ENCODE measurements at regions not wholly inside any gene's neighbourhood (a gene's known extent, or its start where the extent isn't known, plus 50 kb on each side); places are given as distances from the start of the nearest gene placed in this dataset.

DNA sequence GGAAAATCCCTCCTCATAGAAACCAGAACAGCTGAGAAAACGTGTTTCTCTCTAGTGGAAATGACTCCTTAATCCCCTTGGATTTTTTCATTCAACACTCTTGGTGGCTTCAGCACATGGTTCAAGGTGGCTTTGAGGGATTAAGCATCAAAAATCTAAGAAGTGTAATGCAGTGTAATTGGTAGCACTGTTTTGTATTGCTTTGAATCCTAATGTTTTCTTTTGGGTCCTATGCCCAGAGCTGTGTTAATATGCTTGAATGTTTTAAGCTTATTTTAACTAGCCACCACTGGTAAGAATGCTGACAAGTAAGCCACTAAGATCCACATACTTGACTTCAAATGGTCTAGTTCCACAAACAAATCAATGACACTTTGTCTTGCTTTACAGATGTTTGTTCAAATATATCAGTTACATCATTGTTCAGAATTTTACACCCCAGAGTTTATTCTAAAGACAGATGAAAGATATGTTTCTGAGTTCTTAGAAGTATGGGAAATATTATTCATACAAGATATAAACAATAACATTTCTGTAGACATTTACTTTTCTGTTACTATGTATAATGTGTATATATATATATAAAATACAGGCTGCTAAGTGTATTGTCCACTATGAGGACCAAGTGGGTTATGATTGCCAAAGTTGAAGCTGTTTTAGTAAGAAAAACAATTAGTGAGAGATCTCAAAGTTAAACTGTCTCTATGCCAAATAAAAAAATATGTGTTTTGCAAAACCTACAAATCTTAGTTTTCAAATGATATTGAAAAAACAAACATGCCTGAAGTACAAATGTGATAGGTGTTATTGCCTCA, 220.8 kb downstream of the OGFRL1 start:
- ATAC-seq: no peak
- TF ChIP-seq BACH2 (CRISPR knock-in tag; IDR thresholded peaks at IDR 0.05; ENCODE audit: borderline replicate concordance) (no peak), CREB5 (CRISPR knock-in tag; IDR thresholded peaks at IDR 0.05; ENCODE audit: low read depth) (no peak), ZFP30 (CRISPR knock-in tag; IDR thresholded peaks at IDR 0.05) (no peak), ISL1 (CRISPR knock-in tag; IDR thresholded peaks at IDR 0.05) (no peak), CSRNP3 (CRISPR knock-in tag; IDR thresholded peaks at IDR 0.05) (no peak), ZNF8 (CRISPR knock-in tag; IDR thresholded peaks at IDR 0.05) (no peak), ZFP3 (CRISPR knock-in tag; IDR thresholded peaks at IDR 0.05) (no peak), ESRRG (CRISPR knock-in tag; IDR thresholded peaks at IDR 0.05) (no peak), TCF4 (CRISPR knock-in tag; IDR thresholded peaks at IDR 0.05; ENCODE audit: borderline replicate concordance) (no peak), SNAI2 (CRISPR knock-in tag; IDR thresholded peaks at IDR 0.05) (no peak), ARNTL (CRISPR knock-in tag; IDR thresholded peaks at IDR 0.05; ENCODE audit: borderline replicate concordance, low read depth) (no peak), GLIS3 (CRISPR knock-in tag; IDR thresholded peaks at IDR 0.05) (no peak), TOX (CRISPR knock-in tag; IDR thresholded peaks at IDR 0.05; ENCODE audit: borderline replicate concordance) (no peak)
- TF ChIP-seq, protein P1, sequence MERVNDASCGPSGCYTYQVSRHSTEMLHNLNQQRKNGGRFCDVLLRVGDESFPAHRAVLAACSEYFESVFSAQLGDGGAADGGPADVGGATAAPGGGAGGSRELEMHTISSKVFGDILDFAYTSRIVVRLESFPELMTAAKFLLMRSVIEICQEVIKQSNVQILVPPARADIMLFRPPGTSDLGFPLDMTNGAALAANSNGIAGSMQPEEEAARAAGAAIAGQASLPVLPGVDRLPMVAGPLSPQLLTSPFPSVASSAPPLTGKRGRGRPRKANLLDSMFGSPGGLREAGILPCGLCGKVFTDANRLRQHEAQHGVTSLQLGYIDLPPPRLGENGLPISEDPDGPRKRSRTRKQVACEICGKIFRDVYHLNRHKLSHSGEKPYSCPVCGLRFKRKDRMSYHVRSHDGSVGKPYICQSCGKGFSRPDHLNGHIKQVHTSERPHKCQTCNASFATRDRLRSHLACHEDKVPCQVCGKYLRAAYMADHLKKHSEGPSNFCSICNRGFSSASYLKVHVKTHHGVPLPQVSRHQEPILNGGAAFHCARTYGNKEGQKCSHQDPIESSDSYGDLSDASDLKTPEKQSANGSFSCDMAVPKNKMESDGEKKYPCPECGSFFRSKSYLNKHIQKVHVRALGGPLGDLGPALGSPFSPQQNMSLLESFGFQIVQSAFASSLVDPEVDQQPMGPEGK (CRISPR knock-in tag; IDR thresholded peaks at IDR 0.05; ENCODE audit: borderline replicate concordance): no peak

GRCh38 chr6:71510057-71510713, 221.6 kb downstream of the OGFRL1 start:
- TF ChIP-seq ARNTL (CRISPR knock-in tag; IDR thresholded peaks at IDR 0.05; ENCODE audit: borderline replicate concordance, low read depth) (no peak), ZNF70 (CRISPR knock-in tag; IDR thresholded peaks at IDR 0.05) (no peak), TCF4 (CRISPR knock-in tag; IDR thresholded peaks at IDR 0.05; ENCODE audit: borderline replicate concordance) (no peak), ZNF8 (CRISPR knock-in tag; IDR thresholded peaks at IDR 0.05) (no peak), SNAI2 (CRISPR knock-in tag; IDR thresholded peaks at IDR 0.05) (no peak), ISL1 (CRISPR knock-in tag; IDR thresholded peaks at IDR 0.05) (no peak), ZC3H10 (CRISPR knock-in tag; IDR thresholded peaks at IDR 0.05) (no peak), GLIS3 (CRISPR knock-in tag; IDR thresholded peaks at IDR 0.05) (no peak), PPARA (CRISPR knock-in tag; IDR thresholded peaks at IDR 0.05; ENCODE audit: borderline replicate concordance) (no peak), CSDC2 (CRISPR knock-in tag; IDR thresholded peaks at IDR 0.05) (no peak), TOX (CRISPR knock-in tag; IDR thresholded peaks at IDR 0.05; ENCODE audit: borderline replicate concordance) (no peak), BACH2 (CRISPR knock-in tag; IDR thresholded peaks at IDR 0.05; ENCODE audit: borderline replicate concordance) (no peak), ESRRG (CRISPR knock-in tag; IDR thresholded peaks at IDR 0.05) (no peak), RARB (CRISPR knock-in tag; IDR thresholded peaks at IDR 0.05) (no peak), CSRNP3 (CRISPR knock-in tag; IDR thresholded peaks at IDR 0.05) (no peak), ZFP3 (CRISPR knock-in tag; IDR thresholded peaks at IDR 0.05) (no peak)
- peak; percentile 93 for ATAC-seq

- ATAC-seq: no peak
- TF ChIP-seq ZNF565 (CRISPR knock-in tag; conservative IDR thresholded peaks at IDR 0.05; ENCODE audit: low read depth): no peak
- no peak for TF ChIP-seq ZNF70 (CRISPR knock-in tag; IDR thresholded peaks at IDR 0.05)
- no peak for TF ChIP-seq ARNTL (CRISPR knock-in tag; IDR thresholded peaks at IDR 0.05; ENCODE audit: borderline replicate concordance, low read depth)
- TF ChIP-seq ZC3H10 (CRISPR knock-in tag; IDR thresholded peaks at IDR 0.05): no peak
- no peak for TF ChIP-seq RARB (CRISPR knock-in tag; IDR thresholded peaks at IDR 0.05)
- TF ChIP-seq CREB5 (CRISPR knock-in tag; IDR thresholded peaks at IDR 0.05; ENCODE audit: low read depth): no peak
- no peak for TF ChIP-seq ZFP30 (CRISPR knock-in tag; IDR thresholded peaks at IDR 0.05)
- no peak for TF ChIP-seq PPARA (CRISPR knock-in tag; IDR thresholded peaks at IDR 0.05; ENCODE audit: borderline replicate concordance)
Observed at GRCh38 chr6:71510856-71511255, 222.2 kb downstream of the OGFRL1 start.

Measured in SK-N-SH treated with all-trans-retinoic acid at 6 μM for 48 hours (cell line).